GM21576 (cell line): ENCODE measurements at regions not wholly inside any gene's neighbourhood (a gene's known extent, or its start where the extent isn't known, plus 50 kb on each side); places are given as distances from the start of the nearest gene placed in this dataset.

ENCODE experiments used
- ATAC-seq: cut with Tn5 transposase; IDR thresholded peaks from one replicate; pipeline ENCODE4 v1.9.1; 2021; ENCODE audit warnings: mild to moderate bottlenecking, moderate library complexity; ENCODE audit not compliant: unreplicated experiment

DNA sequence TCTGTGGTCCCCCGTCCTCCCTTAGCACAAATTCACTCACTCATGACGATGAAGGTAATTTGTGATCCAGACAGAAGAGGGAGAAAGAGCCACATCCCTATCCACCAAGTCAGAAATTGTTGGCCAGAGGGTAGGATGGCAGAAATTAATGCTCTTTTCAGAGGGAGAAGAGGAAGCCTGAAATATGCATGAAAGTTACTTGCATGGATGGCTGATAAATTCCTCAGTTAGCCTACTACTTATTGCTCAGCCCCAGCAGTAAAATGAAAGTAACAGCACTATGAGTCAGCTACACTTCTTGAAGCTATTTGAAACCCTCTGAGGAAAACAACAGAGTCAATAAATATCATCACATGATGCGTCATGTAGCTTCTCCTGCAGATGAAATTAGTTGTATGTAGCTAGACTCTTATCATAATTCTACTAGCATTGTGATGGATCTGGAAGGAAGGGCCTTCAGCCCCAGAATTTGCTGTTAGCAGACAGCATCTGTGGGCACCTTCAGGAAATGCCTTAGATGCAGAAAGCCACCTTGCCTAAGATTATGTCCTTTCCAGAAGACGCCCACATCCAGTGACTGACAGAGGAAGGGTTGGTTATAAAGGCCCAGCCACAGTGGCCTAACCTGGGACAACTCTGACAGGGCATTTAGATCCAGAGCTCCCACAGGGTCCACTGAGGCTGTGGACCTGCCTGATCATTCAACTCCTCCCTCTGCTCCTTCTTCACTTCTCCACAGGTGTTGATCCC, 81.2 kb upstream of the CCDC112 start:
- peak; percentile 54 for ATAC-seq

DNA sequence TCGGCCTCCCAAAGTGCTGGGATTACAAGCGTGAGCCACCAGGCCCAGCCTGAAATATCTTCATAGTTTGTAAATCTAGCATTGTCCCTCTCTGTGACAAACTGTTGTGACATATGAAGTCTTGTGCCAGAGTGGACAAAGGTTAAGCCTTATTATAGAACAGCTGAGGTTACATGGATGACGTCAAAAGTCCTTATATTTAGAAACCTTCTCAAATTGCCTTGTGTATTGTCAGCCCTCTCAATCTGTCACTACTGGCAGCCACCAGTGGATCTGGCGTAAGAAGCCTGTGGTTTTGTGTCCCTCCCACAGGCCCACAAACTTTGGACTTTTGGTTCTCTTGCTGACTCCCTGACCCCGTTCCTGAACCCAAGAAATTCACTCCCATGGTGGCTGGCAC, 79.4 kb upstream of the CCDC112 start:
- ATAC-seq: no peak

DNA sequence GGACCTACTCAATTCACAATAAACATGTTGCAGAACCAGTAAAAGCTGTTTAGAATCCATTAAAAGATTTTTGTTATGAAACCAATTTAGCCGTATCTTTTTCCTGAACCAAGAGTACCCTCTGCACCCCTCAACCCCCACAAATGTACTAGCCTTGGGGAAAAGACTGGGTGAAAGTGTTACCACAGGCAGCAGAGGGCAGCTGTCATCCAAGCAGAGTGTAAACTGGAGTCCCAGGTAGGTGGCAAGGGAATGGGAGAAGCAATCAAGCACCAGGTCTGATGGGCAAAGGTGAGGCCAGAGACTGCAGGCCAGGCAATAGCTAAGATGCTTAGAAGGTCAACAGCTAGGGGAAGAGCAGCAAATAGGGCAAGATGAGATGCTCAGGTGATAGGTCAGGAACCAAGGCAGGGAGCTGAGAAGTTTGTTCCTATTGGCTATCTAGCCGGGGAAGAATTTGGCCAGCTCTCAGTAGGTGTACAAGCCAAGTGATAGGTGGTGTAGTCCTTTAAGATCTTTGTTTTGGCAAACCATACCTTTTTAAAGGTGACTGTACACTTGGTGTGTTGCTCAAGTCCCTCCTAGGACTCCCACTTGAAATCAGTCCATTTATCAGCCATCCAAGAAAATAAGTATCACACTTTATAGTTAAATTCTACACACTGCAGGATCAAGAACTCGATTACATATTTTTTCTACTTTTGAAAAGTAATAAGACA, 77.8 kb upstream of the CCDC112 start:
- ATAC-seq: no peak

DNA sequence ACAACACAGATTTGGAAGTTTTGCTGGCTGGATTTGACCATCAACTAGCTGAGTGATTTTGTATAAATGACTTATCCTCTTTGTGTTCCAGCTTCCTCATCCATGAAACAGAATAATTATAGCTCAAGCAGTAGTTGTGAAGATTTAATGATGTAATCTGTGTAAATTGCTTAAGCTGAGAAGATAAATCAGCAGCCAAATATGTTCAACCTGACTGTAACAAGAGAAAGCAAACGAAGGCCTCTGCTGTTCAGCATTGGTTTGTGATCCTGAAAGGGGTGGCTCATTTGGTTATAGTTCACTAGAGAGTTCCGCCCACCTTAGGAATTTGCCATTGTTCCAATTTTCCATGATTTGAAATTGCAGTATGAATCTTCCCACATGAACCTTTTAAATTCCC, 75.7 kb upstream of the CCDC112 start:
- no peak for ATAC-seq

DNA sequence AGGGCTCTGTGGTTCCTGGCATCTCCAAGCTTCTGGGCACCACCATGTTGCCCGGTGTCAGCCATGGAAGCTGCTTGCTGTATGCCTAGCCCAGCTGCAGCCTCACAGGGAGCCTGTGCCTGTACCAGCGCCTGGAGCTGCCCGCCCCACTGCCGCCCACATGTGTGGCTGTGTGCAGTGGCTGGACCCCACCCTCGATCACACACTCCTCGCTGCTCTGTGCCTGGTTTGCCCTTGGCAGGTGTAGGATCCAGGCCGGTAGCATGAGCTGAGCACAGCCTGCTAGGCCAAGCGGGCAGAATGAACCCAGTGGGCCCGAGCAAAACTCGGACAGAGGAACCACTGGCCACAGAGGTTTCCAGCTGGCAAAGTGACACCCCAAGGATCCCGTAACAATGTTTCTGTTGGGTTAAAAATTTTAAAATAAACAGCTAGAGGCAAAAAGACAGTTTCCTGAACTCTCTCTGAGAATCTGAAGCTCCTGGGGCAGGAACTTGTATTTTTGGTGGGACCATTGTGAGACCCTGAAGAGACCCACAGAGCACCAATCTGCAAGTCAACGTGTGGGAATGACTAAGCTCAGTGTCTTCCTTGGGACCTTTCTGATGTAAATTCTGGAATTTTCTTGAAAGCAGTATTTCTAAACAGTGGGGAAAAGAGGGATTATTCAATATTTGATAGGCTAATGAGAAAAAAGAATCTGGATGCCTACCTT, 73.1 kb upstream of the CCDC112 start:
- no peak for ATAC-seq

DNA sequence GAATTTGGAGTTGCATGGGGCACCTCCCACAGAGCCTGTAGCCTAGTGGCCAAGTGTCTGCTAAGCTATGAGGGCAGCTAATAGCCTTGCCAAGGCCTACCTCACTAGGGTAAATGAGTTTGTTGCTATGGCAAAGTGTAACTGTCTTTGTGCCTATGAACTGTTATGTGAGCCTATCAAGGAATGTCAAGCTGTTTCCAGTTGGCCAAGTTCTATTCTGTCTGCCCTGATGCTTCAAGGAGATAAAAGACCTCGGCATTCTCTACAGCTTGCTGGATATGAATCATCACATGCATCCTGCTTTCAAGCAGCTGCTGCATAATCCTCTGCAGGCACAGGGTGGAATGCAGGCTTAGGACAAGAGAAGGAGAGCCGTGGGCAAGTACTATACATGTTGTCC, 69.8 kb upstream of the CCDC112 start:
- ATAC-seq: no peak

DNA sequence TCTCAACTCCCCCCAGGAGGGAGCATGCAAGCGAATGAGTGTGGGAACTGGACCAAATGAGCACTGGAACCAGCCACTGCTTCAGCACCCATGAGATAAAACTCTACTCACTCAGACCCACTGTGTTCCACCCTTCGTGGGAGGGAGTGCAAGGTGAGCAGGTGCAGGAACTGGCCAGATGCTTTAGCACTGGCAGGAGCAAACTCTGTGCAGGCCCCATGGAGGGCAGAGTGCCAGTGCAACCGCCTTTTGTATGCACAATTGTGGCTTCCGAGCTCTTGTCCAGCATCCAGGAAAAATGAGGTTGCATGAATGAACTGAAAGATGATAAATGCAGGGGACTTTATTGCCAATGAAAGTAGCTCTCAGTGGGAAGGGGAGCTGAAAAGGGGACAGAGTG, 67.4 kb upstream of the CCDC112 start:
- ATAC-seq: no peak

DNA sequence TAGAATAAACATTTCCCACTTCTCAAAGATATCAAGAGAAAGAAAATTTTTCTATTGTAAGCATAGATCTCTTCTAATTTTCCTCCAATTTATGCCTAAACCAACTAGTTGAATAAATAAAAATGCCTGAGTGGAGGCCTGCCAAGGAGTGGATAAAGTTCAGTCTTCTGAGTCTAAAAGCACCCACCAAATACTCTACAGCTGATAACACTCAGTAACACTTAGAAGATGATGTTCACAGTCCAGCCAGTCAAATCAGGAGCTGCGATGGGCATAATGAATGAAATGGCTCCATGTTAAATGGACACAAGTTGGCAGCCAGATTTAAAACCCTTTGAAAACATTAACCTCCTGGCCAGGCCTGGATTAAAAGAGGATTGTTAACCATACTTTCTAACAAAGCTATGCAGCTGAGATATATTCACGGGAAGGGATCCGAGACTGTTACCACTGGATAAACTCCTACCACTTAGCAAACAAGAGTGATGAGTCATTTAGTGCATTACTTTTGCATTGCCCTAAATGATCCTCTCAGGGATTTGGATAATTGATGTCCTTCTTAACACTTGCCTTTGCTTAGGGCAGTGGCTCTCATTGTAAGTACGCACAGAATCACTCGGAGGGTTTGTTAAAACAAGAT, 63.7 kb upstream of the CCDC112 start:
- ATAC-seq: no peak

DNA sequence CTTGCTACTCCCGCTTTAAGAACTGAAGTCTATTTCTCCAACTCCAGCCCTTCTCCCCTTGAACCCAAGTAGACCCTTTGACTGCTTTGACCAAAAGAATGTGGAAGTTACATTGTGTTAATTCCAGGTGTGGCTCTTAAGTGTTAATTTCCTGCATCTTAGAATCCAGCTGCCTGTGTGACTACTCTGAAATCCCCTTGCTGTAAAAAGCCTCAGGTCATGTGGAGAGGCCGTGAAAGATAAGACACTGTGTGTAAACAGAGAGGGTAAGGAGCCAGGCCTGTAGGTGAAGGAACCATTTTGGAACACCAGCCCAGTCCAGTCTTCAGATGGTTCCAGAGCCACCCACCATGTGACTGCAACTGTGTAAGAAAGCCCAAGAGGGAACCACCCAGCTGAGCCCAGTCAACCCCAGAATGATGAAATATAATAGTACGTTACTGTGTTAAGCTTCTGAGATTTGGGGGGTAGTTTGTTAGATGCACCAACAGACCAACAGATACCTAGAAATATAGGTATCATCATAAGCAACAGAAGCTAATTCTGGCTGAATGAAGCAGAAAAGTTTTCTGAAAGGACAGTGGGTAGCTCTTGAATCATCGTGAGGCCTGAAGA, 59.4 kb upstream of the CCDC112 start:
- ATAC-seq: no peak

DNA sequence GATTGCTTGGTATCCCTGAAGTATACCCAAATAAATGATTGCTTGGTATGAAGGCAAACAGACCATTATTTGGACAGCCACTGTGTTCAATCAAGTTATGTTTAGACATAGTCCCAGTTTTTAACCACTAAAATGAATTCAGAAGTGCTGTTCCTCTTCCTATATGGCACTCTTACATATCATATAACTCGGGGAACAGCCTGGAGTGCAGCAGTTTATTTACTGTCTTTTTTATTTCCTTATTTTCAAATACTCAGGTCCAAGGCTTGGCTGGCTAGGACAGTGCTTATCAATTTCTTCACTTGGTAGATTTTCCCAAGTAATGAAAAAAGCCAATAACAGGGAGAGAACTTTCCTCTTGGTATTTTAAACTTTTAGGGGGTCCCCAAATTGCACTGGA, 58.6 kb upstream of the CCDC112 start:
- no peak for ATAC-seq

DNA sequence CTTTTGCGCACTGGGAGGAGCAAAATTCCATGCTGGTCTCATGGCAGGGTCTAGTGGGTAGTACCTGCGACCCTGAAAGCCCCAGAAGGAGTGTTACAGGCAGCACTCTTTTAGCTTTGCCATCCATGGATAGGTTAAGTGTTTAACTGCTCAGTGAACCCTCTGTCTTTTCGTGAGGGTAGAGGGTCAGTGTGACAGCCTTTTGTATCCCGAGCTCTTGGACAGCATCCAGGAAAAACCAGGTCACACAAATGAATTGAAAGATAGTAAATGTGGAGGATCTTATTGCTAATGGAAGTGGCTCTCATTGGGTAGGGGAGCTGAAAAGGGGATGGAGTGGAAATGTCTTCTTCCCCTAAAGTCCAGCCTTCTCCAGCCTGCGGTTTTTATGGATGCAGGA, 57.8 kb upstream of the CCDC112 start:
- ATAC-seq: no peak

DNA sequence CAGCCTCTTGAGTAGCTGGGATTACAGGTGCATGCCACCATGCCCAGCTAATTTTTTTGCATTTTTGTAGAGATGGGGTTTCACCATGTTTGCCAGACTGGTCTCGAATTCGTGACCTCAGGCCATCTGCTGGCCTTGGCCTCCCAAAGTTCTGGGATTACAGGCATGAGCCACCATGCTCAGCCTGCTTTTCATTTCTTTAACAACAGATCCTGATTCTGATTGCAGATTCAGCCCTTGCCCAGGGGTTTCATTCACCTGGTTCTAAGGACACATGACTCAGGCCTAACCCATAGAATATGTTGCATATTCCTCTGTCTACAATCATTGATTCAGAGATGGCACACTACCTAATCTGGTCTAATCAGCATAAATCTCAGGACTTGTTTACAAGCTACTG, 56.1 kb upstream of the CCDC112 start:
- ATAC-seq: no peak

DNA sequence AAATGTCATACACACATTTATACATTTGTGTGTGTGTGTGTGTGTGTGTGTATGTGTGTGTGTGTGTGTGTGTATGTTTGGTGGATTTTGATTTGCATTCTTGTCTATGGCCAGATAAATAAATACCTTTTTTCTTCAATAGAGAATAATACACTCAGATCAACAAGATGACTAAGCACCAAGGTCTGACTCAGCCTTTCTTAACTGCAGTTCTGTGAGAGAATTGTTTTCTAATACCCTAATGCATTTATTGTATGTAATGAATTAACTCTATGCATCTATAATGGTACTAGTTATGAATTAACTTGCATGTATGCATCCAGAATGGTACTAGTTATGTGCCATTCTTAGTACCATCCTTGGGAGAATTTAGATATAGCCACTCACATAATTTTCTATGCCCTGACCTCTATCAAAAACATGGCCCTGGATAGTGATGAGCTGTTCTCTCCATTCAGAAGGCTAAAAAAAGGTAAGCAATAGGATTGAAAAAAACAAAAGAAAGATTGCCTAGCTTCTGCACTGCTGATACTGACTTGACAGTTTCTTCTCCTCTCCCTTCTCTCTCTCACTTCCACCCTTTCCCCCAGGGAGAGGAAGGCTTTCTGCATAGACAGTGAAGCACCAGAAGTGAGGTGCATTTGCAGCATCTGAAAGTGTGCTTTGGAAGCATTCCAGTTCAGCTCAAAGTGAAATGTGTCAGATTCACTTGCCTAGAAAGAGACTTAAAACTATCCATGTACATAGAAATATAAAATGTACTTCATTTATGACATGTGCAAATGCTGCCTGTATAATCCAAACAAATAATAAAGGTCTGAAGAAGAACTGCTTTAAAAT, 55.1 kb upstream of the CCDC112 start:
- ATAC-seq: no peak

DNA sequence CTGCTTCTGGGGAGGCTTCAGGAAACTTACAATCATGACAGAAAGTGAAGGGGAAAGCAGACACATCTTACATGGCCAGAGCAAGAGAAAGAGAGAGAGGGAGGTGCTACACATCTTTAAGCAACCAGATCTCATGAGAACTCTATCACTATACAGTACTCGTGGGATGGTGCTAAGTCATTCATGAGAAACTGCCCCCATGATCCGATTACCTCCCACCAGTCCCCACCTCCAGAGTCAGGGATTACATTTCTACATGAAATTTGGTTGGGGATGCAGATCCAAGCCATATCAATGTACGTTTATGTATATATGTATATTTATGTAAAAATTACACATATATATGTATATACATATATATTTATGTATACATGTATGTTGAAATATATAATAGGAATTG, 54.4 kb upstream of the CCDC112 start:
- ATAC-seq: no peak

DNA sequence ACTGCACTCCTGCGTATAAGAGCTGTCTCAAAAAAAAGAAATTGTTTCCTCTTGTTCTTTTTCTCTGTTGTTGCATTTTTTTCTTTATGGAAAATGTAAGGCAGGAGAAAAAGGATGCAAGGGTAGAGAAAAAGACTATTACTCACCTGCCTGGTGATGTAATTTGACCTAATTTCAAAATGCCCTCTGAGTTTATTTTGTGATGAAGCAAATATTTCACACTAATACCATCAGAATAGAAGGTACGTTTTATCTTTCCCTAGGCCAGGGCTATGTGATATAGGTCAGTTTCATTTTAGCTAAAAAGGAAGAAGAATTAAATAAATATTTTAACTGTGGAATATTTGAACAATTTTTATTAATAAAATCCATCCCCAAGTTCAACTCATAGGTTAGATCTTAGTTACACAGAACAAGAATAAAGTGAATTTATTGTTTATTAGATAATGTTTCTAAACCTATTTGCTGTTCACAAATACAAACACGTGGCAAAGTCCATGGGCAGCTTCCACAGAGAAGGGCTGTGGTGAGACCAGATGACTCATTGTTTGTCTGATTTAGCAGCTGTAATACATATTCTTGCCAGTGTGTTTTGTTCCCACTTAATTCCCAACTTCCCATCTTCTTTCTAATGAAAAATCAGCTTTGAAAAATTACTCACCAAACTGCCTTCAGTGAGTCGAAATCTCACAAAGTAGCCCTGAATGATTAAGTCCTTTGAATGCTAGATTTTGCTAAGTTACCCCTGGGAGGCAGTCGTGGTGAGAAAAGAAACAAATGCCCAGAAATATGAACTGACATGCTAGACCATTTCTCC, 52.8 kb upstream of the CCDC112 start:
- no peak for ATAC-seq

DNA sequence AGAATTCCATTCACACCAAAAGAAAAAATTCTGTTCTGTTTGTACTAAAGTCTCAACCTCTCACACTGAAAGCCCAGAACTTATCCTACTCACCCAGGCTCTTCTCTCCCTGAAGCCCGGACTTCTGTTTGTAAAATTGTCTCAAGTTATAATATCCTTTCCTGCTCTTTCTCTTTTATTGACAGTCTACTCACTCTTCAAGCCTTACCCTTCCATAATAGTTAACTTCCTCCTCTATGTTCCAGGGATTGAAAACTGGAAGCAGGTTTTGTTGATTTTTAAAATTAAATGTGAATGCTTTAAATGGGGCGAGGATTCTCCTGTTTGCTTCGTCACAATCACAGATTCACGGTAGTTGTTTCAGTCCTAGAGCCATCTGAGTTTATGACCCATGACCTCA, 51.7 kb upstream of the CCDC112 start:
- ATAC-seq: no peak
